Fibroblast of skin of left biceps (primary cell): ENCODE measurements at regions not wholly inside any gene's neighbourhood (a gene's known extent, or its start where the extent isn't known, plus 50 kb on each side); places are given as distances from the start of the nearest gene placed in this dataset.
A peak's percentile ranks its signal among the peaks of the same experiment; 100 is the strongest.

ENCODE experiments used
- DNase-seq, 2 experiments: peaks; one replicate each; pipeline ENCODE4 v3.0.0-alpha.2; 2013; ENCODE audit warnings: low read depth in 2 of 2

- DNase-seq: no peak
Observed at GRCh38 chr2:219897456-219897855, 270.0 kb downstream of the SLC4A3 start.

GRCh38 chr2:219901155-219901554 lies 273.7 kb downstream of the SLC4A3 start:
- no peak for DNase-seq

DNA sequence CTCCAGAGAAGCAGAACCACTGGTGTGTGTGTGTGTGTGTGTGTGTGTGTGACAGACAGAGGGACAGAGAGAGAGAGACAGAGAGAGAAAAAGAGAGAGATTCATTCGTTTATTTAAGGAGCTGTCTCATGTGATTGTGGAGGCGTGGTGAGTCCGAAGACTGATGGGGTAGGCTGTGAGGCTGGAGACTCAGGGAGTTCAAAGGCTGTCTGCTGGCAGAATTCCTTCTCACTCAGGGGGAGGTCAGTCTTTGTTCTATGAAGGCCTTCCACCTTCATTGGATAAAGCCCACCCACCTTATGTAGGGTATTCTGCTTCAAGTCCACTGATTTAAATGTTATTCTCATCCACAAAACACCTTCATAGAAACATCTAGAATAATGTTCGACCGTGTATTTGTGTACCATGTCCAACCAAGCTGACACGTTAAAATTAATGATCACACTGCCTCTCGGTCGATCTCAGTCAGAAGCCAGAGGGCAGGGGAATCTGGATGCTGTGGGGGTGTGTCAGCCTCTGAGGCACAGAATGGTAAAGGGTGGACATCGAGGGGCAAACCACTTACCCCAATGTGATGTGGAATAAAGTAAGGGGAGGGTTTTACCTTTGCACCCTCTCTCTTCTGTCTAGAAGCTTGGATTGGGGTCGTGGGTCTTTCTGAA lies 275.6 kb downstream of the SLC4A3 start:
- DNase-seq: no peak

GRCh38 chr2:219905640-219906039 lies 278.2 kb downstream of the SLC4A3 start:
- no peak for DNase-seq

GRCh38 chr2:219906114-219907010 lies 278.9 kb downstream of the SLC4A3 start:
- DNase-seq: peak; percentile 5 to 12

GRCh38 chr2:219907011-219907365 lies 279.6 kb downstream of the SLC4A3 start:
- DNase-seq: peak; percentile 41 to 44

GRCh38 chr2:219908538-219908937 lies 281.1 kb downstream of the SLC4A3 start:
- DNase-seq: no peak

GRCh38 chr2:219911541-219911940 lies 284.1 kb downstream of the SLC4A3 start:
- no peak for DNase-seq

- DNase-seq: peak; percentile 25 to 26
Observed at GRCh38 chr2:219912491-219912921, 285.1 kb downstream of the SLC4A3 start.

GRCh38 chr2:219914577-219914976 lies 287.1 kb downstream of the SLC4A3 start:
- no peak for DNase-seq

GRCh38 chr2:219916281-219916680 lies 288.9 kb downstream of the SLC4A3 start:
- no peak for DNase-seq

DNA sequence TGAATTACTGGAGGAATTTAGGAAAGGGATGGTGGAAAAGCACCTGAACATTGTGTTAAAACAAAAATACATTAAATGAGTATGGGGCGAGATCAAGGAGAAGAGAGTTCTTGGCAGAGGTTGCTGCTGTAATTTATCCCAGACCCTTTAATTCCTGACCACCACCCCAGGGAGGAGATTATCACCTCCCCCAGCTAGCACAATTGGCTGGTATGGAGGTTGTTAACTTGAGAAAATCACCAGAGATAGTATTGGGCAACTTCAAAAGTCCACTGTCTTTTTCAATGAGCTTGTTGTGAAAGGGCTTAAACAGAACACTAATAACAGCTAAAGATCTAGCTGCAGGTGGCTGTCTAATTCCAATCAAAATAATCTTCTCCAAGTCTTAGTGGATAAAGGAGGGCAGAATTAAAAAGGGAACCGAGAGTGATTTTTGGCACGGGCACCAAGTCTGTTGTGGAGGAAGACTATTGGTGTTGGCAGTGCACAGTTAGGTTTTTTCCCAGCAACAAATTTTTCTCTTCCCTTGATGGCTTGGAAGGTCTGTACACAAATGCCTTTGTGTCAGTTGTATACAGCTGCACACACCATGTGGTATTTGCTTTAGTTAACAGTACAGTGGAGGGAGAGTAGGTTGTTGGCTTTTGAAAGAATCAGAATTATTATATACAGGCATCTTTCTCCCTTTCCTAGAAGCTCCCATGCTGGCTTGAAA lies 289.5 kb downstream of the SLC4A3 start:
- no peak for DNase-seq

DNA sequence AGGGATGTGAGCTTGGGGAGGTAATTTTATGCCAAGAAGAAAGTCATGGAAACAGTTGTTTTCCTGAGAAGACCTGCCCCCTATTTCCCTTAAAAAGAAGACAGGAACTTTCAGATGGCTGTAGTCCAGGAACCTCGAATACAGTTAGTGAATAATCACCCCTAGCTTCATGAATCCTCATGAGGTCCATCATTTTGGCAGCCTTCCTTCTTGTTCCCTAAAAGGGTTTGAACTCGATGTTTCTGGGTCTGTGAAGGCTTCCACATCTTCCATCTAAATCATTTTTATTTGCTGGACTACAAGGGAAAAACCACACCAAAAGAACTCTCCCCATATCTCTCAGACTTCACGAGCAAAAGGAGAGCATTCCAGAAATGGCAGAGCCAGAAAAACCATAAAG lies 290.8 kb downstream of the SLC4A3 start:
- DNase-seq: peak in 1 of 2 experiments; percentile 6

GRCh38 chr2:219918944-219919343 lies 291.5 kb downstream of the SLC4A3 start:
- DNase-seq: no peak

DNA sequence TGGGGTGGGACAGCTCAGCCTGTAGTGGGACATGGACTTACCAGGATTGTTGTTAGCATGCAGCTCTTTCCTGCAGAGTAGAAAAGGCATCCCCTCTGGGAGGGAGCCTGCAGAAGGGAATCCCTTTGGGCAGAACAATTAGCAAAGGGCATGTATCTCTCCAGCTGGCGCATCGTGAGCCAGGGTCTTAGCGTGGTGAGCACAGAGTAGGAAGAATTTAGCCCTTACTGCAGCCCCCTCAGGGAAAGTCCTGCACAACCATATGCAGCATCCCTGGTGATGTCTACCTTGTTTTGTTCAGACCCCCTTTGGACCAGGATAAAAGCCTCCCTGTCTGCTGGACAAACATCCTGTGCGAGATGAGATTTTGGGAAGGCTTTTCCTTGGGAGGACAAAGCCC lies 292.1 kb downstream of the SLC4A3 start:
- no peak for DNase-seq

DNA sequence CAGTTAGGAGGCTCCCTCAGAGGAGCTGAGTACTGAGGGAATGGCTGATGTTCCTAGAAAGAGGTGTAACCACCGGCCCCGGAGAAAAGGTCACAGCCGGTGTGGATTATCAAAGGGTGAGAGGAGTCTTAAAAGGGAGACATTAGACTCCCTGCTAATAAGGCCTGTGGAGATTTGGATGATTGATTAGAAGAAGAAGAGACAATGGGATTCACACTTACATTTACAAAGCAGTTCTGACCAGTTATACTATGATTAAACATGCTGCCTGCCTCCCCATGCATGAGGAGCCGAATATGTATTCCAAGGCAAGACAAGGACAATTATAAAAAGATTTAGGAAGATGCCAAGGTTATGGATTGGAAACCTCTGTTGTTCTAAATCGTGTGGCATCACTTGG lies 302.4 kb downstream of the SLC4A3 start:
- no peak for DNase-seq

GRCh38 chr2:219939647-219940046 lies 312.2 kb downstream of the SLC4A3 start:
- DNase-seq: no peak

DNA sequence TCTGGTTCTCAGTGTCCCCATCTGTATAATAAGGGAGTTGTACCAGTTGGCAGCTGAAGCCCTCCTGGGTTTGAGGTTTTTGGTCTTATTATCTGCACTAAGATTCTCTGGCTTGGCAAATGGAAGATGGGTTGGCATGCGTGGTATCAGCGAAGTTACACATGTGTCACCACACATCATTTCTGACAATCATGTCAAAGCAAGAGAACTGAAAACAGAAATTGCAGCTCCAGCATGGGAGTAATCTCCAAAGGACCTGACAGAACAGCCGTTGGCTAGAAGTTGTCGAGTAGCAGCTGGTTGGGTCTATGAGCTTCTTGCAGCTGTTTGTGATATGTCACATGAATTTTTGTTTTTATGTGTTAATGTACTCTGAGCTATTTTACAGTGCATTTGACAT lies 317.4 kb downstream of the SLC4A3 start:
- DNase-seq: no peak

DNA sequence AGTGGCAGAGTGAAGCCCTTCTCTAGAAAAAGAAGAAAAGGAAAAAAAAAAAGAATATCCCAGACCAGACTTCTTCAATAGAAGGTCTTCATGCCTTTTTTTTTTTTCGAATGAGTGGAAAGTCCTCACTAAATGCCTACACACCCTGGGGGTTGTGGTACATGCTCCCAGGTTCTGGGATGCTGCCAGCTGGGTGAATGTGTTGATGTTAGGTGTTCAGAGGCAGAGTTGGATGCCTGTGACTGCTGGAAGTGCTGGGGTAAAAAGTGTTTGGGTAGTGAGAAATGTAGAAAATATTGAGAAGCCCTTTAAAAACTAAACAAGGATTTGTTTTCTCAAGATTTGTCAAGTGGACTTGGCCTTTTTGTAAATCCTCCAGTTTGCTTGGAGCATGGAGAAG lies 318.6 kb downstream of the SLC4A3 start:
- no peak for DNase-seq

DNA sequence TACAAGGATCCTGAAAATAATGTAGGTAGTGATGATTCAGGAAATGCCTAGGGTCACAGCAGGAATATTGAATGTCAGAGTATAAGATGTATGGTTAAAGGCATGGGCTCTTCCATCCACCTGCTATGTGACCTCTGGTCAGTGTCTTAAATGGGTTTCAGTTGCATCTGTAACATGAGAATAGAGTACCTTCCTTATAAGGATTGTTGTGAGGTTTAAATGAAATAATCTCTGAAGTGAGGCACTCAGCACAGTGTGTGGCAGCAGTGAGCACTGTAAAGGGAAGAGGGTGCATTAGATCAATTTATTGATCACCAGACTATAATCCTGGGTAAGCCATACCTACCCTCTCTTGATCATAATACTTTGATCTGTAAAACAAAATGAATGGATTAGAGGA lies 319.1 kb downstream of the SLC4A3 start:
- DNase-seq: no peak

DNA sequence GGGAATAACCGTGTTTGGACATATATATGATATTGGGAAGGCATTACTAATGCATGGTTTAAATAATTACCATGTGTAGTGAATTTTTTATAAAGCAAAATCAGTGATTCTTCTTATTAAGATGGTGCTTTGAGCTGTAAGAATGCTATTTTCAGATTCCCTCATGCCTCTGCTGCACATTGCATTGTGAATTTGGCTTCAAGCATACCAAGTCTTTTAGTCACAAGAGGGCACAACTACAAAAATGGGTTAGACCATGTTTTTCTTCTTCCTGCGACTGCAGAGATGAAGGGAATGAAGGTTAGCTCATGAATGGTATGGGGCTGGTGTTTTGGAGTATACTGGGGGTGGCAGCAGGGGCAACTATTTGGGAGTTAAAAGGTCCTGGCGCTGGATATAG lies 320.1 kb downstream of the SLC4A3 start:
- DNase-seq: peak in 1 of 2 experiments; percentile 1

DNA sequence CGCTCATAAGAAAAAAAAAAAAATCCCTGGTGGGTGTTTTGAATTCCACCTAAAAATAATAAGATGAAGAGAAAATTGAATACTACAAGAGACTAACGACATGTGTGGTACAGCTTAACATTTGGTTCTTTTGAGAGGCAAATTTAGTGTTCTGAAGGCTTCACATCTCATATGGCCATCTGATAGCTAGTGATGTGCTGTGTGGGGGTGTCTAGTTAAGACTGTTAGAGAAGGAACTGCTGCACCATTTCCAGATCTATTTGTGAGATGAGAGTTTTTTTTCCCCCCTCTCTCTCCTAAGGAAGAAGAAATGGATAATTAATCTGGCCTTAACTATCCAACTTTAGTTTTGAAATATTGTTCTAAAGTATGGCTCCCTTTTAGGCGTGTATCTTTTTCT lies 321.6 kb downstream of the SLC4A3 start:
- DNase-seq: no peak

- DNase-seq: no peak
Observed at GRCh38 chr2:219951099-219951498, 323.7 kb downstream of the SLC4A3 start.
